Hematopoietic multipotent progenitor cell treated with erythropoietin and hydrocortisone succinate and interleukin-3 and kit ligand, for 4 days (in vitro differentiated cells): ENCODE measurements at regions not wholly inside any gene's neighbourhood (a gene's known extent, or its start where the extent isn't known, plus 50 kb on each side); places are given as distances from the start of the nearest gene placed in this dataset.

Experiments used
- DNase-seq: peaks from one replicate; pipeline ENCODE4 v3.0.0-alpha.2; 2015

DNA sequence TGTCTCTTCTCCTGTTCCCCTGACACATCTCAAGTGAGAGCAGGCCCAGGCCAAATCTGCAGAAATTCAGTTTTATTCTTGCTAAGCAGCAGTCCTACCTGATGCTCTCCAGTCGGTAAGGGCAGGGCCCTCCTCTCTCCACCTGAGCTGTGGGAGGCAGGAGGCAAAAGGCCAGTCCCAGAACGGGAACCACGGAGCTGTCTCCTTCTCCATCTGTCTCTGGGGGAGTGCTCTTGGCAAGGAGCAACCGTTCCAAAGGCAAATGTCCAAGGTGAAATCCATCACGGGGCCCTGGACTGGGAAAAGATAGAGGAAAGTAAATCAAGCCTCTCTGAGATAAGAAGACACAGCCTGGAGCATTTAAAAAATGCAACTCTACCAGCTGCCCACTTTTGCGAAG lies 65.2 kb upstream of the CDON start:
- DNase-seq = no peak

DNA sequence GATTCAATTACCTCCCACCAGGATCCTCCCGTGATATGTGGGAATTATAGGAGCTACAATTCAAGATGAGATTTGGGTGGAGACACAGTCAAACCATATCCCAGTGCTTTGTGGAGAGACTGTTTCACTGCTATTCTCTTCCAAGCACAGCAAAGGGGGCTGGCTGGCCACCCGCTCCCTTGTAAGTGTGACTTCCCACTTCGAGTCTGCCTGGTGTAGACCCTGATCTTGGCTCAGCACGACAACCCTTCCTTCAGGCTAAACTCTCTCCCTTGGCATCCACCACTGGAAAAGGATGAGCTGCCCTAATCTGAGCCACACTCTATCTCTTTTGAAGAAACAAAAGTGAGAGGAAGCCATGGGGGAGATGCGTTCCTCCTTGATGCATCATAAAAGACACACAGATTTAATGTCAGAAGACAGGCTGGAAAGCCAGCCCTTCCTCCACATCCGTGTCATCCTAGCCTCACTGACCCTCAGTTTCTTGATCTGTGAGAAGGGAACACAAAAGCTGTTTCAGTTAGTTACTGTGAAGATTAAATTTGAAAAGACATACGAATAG lies 64.7 kb upstream of the CDON start:
- no peak for DNase-seq

DNA sequence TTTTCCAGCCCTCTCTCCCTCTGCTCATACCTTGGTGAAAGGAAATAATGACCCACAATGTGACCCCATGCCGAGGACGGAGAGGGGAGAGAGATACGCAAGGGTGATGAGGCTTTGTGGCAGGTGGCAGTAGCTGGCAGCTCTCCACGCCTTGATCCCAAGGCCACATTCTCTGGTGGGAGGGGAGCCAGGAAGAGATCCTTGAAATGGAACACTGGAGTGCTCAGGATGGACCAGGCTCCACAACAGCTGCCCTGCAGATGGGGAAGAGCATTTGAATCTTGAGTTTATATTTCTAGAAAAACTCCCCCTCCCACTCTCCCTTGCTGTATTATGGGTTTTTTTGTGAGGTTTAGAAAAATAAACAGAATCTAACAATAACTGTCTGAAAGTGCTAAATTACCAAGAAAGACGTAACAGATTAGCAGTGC lies 61.6 kb upstream of the CDON start:
- no peak for DNase-seq

DNA sequence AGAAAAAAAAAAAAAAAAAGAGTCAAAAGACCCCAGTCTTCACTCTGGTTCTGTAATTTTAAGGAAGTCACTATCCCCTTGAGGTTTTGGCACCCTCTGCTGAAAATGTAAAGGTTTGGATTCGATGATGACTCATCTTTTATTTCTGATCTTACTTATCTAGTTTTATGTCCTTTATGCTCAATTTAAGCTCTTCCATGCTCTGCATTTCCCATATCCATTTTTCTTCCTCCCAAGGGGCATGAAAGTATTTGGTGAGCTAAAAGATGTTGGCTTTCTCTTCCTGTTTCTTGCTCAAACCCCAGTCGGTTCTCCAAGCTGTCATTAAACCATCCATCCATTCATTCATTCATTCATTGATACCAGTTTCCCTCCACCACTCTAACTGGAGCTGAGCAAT lies 61.0 kb upstream of the CDON start:
- DNase-seq = peak; percentile 54

DNA sequence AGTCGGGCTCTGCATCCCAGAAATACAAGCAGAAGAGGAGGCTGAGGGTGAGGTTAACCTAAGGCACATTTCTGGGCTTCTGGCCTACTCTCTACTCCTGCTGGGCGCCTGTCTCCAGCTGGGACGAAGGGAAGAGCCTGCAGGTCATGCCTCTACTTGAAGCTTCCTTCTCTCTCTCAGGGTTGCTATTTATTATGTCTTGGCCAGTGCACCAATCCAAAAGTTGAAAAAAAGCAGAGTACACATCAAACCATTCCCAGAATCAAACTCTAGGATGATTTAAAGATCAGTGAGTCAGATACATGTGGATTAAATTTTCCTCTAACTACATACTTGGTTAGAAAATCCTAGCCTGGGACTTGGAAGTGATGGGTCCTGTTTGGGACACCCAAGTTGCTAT lies 60.2 kb upstream of the CDON start:
- DNase-seq = no peak

DNA sequence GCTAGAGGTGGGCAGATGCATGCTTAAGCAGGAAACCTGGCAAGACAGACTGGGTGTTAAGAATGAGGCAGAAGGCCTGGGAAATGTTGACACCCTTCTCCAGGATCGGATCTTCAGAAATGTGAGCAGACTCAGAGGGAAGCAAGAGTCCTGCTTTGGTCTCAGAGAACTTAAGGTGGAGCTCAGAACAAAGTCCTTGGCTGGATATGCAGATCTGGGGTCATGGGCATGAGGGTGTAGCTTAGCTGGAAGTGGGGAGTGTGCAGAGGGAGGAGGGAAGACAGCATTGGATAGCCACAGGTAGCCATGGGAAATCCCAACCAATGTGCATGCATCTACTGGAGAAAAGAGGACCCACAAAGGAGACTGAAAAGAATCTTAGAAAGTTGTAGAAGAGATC lies 58.6 kb upstream of the CDON start:
- DNase-seq = no peak

DNA sequence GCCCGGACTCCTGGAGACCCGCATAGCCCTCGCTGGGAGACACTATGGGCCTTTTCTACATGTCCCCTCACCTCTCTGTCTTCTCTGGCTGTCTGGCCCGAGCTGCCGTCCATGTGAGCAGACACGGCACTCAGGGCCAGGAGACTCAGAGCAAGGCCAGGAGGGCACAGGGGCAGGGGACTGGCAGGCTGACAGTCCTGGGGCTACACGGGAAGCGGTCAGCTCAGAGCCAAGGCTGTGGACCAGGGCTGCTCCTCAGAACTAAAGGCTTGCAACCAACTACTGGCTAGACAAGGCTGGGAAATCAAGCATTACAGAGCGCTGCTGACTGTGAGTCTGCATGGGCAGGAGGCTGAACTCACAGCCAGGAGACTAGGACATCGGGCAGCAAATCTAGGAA lies 56.1 kb upstream of the CDON start:
- DNase-seq = no peak

DNA sequence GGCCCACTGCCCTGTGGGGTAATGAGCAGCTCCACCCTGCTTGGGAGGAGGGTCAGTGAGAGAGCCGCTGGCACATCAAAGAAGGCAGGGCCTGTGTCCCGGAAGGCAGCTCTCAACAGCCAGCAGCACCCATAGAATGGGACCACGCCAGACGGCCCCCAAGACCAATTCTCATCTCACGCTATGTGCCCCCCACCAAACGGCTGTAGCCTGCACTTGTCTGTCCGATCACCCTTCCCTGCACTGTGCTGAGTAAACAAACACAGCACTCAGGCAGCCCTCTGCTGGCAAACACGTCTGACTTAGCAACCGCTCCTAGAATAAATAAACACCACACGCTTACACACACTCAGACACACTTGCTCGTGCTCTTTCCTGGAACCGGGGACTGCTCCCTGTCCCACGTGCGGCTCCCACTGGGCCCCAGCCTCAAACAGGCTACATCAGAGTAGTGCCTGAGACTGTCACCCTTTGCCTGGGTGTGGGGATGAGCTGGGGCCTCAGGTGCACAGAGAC lies 53.2 kb upstream of the CDON start:
- DNase-seq = no peak

DNA sequence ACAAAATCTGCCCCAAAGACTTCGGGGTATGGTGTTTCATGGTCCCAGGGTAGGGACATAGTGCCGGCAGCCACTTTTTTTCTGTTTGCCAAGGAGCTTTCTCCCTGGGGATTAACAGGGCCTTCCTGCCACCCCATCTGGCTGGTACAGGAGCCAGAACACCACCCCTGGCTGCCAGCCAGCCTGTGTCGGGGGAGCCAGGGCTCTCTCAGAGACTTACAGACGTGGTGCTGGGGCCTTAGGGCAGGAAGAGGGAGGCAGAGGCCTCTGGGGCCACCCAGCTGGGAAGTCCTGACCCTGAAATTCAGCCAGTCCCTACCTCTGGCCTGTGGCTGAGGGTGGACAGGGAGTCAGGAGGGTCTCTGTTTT lies 52.4 kb upstream of the CDON start:
- peak; percentile 27 for DNase-seq

DNA sequence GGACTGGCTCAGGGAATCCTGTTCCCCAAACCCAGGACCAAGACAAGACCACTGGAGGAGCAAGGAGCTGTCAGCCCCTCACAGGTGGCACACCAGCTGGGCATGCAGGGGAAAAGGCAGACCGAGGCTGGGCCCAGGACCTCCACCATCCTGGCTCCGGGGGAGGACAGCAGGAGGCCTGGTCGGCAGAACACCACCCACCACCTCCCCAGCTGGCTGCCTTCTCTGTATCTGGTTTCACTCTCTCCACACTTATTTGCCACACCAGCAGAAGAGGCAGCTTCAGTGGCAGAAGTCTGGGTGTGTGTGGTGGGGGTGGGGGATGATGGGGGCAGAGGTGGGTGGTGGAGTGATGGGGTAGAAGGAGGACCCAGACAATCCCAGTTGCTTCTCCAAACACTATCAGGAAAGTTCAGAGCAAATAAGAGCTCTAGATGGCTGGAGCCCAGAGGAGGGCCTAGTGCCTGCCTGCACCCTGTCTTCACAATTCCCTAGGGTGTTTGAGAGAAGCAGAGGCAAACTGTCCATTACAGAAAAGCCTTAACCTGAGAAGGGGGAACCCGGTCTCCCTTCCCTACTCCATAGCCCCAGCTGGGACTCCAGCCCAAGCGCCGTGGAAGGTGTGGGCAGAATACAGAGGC lies 51.9 kb upstream of the CDON start:
- no peak for DNase-seq

DNA sequence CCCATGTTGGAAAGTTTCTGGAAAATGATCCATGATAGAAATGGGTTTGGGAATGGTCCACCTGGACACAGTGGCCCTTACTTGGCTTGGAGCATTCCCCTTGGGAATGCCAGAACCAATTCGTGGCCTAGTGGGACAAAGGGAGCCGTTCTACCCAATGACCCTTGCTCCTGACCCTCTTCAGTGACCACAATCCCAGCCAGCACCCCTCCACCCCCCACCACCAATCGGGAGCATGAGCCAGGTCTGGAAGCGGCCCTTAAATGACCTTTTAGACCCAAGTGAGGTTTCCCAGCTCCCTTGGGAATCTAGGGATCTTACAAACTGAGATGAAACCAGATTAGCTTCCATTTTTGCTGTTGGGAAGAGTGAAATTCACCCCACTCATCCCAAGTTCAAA lies 51.3 kb upstream of the CDON start:
- DNase-seq = no peak

DNA sequence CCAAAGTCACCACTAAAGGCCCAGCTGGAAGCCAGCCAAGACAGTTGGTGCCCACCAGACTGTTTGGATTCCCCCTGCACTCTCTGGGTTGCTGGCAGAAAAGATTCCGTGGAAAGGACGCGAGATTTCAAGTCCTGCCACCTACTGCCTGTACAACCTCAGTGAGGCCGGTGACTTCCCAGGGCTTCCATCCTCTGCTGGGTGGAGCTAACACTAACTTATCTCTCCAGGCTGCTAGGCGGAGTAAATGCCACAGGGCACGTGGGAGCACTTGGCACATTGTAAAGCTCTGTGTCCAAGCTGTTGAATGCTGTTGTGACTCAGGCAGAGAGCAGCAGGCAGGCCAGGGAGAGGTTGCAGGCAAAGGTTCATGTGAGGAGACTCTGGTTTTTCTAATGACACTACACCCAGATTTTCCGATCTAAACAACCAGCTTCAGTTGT lies 50.9 kb upstream of the CDON start:
- peak; percentile 91 for DNase-seq

DNA sequence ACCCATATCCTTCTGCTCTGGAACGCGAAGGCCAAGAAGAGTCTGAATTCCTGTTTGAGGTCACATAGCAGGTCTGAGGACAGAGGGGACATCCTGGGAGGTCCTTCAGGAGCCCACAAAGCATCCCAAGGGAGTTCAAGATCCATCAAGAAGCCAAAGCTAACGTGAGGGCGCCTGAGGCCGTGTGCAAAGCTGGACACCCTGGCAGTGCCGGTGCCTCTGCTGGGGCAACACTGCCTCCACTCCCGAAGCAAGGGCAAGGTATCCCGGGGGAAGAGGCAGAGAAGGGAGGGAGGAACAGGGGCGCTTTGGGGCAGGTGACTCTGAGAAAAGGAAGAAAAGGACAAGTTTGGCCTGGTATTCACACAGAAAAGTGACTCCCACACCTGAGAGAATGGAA lies 50.3 kb upstream of the CDON start:
- no peak for DNase-seq

DNA sequence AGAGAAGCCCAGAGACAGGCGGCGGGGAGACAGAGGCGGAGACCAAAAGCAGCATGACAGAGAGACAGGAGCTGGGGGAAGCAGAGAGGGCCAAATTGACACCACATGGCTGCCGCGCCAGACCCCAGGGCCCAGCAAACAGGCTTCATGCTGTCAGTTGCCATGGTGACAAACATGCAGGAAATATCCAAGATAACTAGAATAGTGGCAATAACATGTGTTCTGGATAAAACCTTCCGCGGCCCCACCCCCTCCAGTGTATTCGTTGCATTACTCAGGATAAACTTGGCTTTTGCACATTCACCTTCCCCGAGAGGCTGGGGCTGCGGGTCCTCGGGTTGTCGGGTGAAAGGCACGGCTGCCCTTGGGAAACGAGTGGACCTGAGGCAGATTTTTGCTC lies 49.9 kb upstream of the CDON start:
- DNase-seq = peak; percentile 14
